CD4-positive, alpha-beta T cell (primary cell): ENCODE measurements at regions not wholly inside any gene's neighbourhood (a gene's known extent, or its start where the extent isn't known, plus 50 kb on each side); places are given as distances from the start of the nearest gene placed in this dataset.

Source experiments
- ATAC-seq: fragments of 200-7000 bp; cut with Tn5 transposase; one replicate; pipeline ENCODE4 v1.10.0; 2022; ENCODE audit warnings: mild to moderate bottlenecking; ENCODE audit not compliant: poor library complexity
- CTCF ChIA-PET: fragments of 350-600 bp; sonication (Branson Sonifier 250); formaldehyde crosslinking; loops from one replicate; lab custom pipeline; 2021; ENCODE audit warnings: antibody characterized with exemption, inconsistent platforms; lab: Charles Lee
- POLR2A ChIA-PET: fragments of 350-600 bp; sonication (Branson Sonifier 250); formaldehyde crosslinking; loops from one replicate; lab custom pipeline; 2021; ENCODE audit warnings: antibody characterized with exemption, inconsistent platforms; lab: Charles Lee
- DNase-seq, 14 experiments: peaks; one replicate each; pipeline ENCODE4 v3.0.0-alpha.2; 2013 to 2020; ENCODE audit warnings: mixed read lengths in 2 of 14
- H3K27ac ChIP-seq, 2 donors: one replicate each; pipeline versions ENCODE4 v1.5.1 to v1.7.0; 2013; ENCODE audit warnings: low read length in 2 of 2, low read depth in 1 of 2, mild to moderate bottlenecking in 1 of 2
- H3K27me3 ChIP-seq, 2 experiments: 1 replicate in 1 of 2; 2 replicates in 1 of 2; pipeline versions ENCODE4 v1.6.1 to v1.7.0; 2013; ENCODE audit warnings: low read length in 2 of 2, control low read depth in 1 of 2, mild to moderate bottlenecking in 1 of 2, moderate library complexity in 1 of 2; ENCODE audit not compliant: insufficient read depth in 2 of 2, control insufficient read depth in 1 of 2
- H3K36me3 ChIP-seq: one replicate; pipeline ENCODE4 v1.6.1; 2013; ENCODE audit warnings: low read length, control low read depth; ENCODE audit not compliant: insufficient read depth
- H3K4me1 ChIP-seq: one replicate; pipeline ENCODE4 v1.6.1; 2013; ENCODE audit warnings: low read length, control low read depth; ENCODE audit not compliant: insufficient read depth
- H3K4me3 ChIP-seq: one replicate; pipeline ENCODE4 v1.5.1; 2013; ENCODE audit warnings: mild to moderate bottlenecking, low read length, moderate library complexity
- H3K9me3 ChIP-seq, 2 experiments: 1 replicate in 1 of 2; 2 replicates in 1 of 2; pipeline versions ENCODE4 v1.6.1 to v1.7.0; 2013; ENCODE audit warnings: low read length in 2 of 2, mild to moderate bottlenecking in 2 of 2, control low read depth in 1 of 2, moderate library complexity in 1 of 2; ENCODE audit not compliant: control insufficient read depth in 1 of 2, insufficient read depth in 1 of 2
- H3K27ac Mint-ChIP-seq: one replicate; pipeline ENCODE4 v1.8.0; 2020; ENCODE audit warnings: mixed read lengths
- H3K27me3 Mint-ChIP-seq: one replicate; pipeline ENCODE4 v1.8.0; 2021; ENCODE audit warnings: mixed read lengths
- H3K36me3 Mint-ChIP-seq: one replicate; pipeline ENCODE4 v1.8.0; 2021; ENCODE audit warnings: low read depth, mixed read lengths
- H3K4me1 Mint-ChIP-seq: one replicate; pipeline ENCODE4 v1.8.0; 2021; ENCODE audit warnings: low read depth, mixed read lengths
- H3K4me3 Mint-ChIP-seq: one replicate; pipeline ENCODE4 v1.8.0; 2020; ENCODE audit warnings: mild to moderate bottlenecking, mixed read lengths
- H3K9me3 Mint-ChIP-seq: one replicate; pipeline ENCODE4 v1.8.0; 2020; ENCODE audit warnings: mixed read lengths
- intact Hi-C, 2 experiments: fragments of 100-400 bp; cut with DNase I in 1 of 2; cut with micrococcal nuclease in 1 of 2; formaldehyde crosslinking; loops; one replicate each; pipeline versions ENCODE4 v1.15.1 to v1.9.0; 2023 to 2025; cut with DNase I, micrococcal nuclease
- TF ChIP-seq, protein P1 (sequence below): fragments of 200-600 bp; IDR thresholded peaks from one replicate; pipeline ENCODE4 v1.8.0; 2022; ENCODE audit warnings: antibody characterized with exemption, mild to moderate bottlenecking

DNA sequence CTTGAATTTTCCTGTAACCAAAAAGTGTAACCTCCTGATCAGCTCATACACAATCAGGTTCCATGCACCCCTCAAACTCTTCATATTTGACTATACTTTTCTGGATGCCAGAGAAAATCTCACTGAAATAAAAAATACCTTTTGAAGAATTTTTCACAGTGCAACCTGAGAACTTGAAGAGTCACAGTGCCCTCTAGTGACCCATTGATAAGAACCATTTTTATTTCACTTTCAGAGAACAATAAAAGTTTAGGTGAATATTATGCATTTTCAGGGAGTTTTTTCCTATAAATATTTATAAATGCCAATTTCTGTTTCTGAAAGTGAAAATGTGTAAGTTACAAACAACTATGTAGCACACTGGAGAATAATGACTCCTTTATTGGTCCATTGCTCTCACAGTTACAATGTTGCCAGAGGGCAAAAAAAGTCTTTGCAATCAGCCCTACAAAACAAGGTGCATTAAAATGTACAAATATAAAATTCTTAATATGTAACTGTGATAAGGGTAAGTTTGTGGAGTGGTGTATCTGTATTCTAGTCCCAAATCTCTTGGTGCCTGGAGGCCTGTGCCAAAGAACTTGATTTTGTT is 153.6 kb upstream of the INTU start:
- no peaks in the 10 kb centered on the region for H3K4me1 Mint-ChIP-seq
- H3K4me1 ChIP-seq = no peaks in the 10 kb centered on the region
- H3K27ac ChIP-seq = no peak overlapping the region
- TF ChIP-seq, protein P1, sequence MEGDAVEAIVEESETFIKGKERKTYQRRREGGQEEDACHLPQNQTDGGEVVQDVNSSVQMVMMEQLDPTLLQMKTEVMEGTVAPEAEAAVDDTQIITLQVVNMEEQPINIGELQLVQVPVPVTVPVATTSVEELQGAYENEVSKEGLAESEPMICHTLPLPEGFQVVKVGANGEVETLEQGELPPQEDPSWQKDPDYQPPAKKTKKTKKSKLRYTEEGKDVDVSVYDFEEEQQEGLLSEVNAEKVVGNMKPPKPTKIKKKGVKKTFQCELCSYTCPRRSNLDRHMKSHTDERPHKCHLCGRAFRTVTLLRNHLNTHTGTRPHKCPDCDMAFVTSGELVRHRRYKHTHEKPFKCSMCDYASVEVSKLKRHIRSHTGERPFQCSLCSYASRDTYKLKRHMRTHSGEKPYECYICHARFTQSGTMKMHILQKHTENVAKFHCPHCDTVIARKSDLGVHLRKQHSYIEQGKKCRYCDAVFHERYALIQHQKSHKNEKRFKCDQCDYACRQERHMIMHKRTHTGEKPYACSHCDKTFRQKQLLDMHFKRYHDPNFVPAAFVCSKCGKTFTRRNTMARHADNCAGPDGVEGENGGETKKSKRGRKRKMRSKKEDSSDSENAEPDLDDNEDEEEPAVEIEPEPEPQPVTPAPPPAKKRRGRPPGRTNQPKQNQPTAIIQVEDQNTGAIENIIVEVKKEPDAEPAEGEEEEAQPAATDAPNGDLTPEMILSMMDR = no peak
- ChIA-PET POLR2A (no interaction called here), CTCF (no interaction called here)
- intact Hi-C loops = no loop called here
- no peak for DNase-seq
- no peaks in the 10 kb centered on the region for H3K9me3 Mint-ChIP-seq
- H3K4me3 Mint-ChIP-seq = no peak overlapping the region
- H3K4me3 ChIP-seq = no peak overlapping the region
- H3K27ac Mint-ChIP-seq = no peak overlapping the region
- no peaks in the 10 kb centered on the region for H3K36me3 Mint-ChIP-seq
- H3K36me3 ChIP-seq = no peaks in the 10 kb centered on the region
- no peaks in the 10 kb centered on the region for H3K27me3 ChIP-seq
- H3K27me3 Mint-ChIP-seq = no peaks in the 10 kb centered on the region
- H3K9me3 ChIP-seq = no peaks in the 10 kb centered on the region
- no peak for ATAC-seq

DNA sequence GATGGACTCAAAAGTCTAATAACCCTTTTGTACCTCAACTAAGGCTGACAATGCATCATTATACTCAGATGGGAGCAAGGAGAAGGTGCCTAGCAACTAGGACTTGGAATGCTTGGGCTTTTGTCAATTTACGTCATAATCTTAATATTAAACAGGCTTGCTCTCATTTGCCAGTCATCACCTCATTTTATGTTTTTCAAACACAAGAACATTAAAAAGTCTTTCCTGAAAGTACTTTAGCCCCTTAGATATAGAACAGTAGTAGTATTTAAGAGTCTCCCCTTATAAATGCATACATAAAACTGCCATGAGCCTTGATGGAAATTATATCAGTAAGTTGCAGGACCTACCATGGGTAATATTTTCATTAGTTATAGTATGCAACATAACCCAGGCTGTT is 150.7 kb upstream of the INTU start:
- H3K4me3 Mint-ChIP-seq = no peak overlapping the region
- ATAC-seq (no peak), DNase-seq (no peak)
- H3K36me3 ChIP-seq = no peaks in the 10 kb centered on the region
- no peaks in the 10 kb centered on the region for H3K27me3 ChIP-seq
- no peak overlapping the region for H3K4me3 ChIP-seq
- ChIA-PET CTCF (no interaction called here), POLR2A (no interaction called here)
- no peaks in the 10 kb centered on the region for H3K4me1 Mint-ChIP-seq
- no peaks in the 10 kb centered on the region for H3K4me1 ChIP-seq
- intact Hi-C loops = no loop called here
- no peaks in the 10 kb centered on the region for H3K9me3 ChIP-seq
- no peaks in the 10 kb centered on the region for H3K36me3 Mint-ChIP-seq
- H3K27ac Mint-ChIP-seq = no peak overlapping the region
- no peaks in the 10 kb centered on the region for H3K9me3 Mint-ChIP-seq
- H3K27ac ChIP-seq = no peak overlapping the region
- H3K27me3 Mint-ChIP-seq = no peaks in the 10 kb centered on the region
- TF ChIP-seq, protein P1 = no peak

DNA sequence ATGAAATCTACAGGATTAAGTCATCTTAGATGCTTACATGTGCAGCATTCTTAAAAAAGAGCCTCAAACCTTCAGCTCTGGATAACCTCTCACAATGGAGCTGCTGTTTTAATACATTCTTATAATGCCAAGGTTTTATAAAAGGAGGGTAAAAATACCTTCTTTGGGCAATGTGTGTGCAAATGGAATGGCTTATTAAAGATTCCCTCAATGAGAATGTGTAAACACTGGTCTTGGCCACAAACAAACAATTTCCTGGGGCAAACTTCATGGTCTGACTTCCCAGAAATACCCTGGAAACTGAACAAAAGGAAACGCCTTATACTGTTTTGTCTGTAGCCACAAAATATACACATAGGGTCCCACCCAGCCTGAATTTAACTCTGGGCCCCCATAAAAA is 148.6 kb upstream of the INTU start:
- intact Hi-C loops = no loop called here
- H3K4me1 Mint-ChIP-seq = no peaks in the 10 kb centered on the region
- H3K4me3 ChIP-seq = no peak overlapping the region
- H3K9me3 Mint-ChIP-seq = no peaks in the 10 kb centered on the region
- H3K4me3 Mint-ChIP-seq = no peak overlapping the region
- no peaks in the 10 kb centered on the region for H3K27me3 ChIP-seq
- no peaks in the 10 kb centered on the region for H3K4me1 ChIP-seq
- ATAC-seq (no peak), DNase-seq (no peak)
- H3K9me3 ChIP-seq = no peaks in the 10 kb centered on the region
- POLR2A ChIA-PET = no interaction called here
- H3K27me3 Mint-ChIP-seq = no peaks in the 10 kb centered on the region
- no peak overlapping the region for H3K27ac ChIP-seq
- H3K27ac Mint-ChIP-seq = no peak overlapping the region
- TF ChIP-seq, protein P1 = no peak
- CTCF ChIA-PET = no interaction called here
- no peaks in the 10 kb centered on the region for H3K36me3 ChIP-seq
- no peaks in the 10 kb centered on the region for H3K36me3 Mint-ChIP-seq
